ENCODE measurements at regions not wholly inside any gene's neighbourhood (a gene's known extent, or its start where the extent isn't known, plus 50 kb on each side); places are given as distances from the start of the nearest gene placed in this dataset.
"Not testable (repeated sequence)": the region's sequence is repeated elsewhere in the genome, so short reads cannot be mapped to it uniquely, and the experiment has no call there.

DNA sequence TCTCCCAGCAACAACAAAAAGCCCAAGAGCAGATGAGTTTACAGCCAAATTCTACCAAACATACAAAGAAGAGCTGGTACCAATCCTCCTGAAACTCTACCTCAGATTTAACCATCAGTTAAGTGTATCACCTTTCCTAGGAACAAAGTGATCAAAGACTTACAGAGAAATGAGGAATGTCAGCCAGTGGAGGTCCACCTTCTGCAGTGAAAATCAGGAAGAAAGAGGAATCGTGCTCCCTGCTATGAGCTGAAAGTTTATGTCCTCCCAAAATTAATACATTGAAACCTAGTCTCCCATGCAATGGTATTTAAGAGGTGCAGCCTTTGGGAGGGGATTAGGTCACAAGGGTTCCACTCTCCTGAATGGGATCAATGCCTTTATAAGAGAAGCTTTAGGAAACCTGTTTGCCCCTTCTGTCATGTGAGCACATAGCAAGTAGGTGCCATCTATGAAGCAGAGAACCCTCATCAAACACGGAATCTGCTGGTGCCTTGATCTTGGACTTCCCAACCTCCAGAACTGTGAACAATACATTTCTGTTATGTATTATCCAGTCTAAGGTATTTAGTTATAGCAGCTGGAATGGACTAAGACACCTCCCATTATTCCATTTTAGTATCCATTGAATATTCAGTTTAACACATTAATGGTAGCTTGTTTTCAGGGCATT, 139.0 kb upstream of the FZD8 start:
- H3K4me3 ChIP-seq = no peak overlapping the region
- no peaks in the 10 kb centered on the region for H3K9me3 ChIP-seq
- no peak overlapping the region for H3K27ac ChIP-seq
- ATAC-seq (ENCODE audit: low FRiP score in 2 of 2) = no peak
- no peaks in the 10 kb centered on the region for H3K27me3 ChIP-seq
- 72 to 82% methylated on average over 2 of the region's 2 CpGs for WGBS, 2 donors
- no peaks in the 10 kb centered on the region for H3K4me1 ChIP-seq
- TF ChIP-seq POLR2AphosphoS5 (IDR thresholded peaks at IDR 0.05) = no peak
- TF ChIP-seq, protein P1, sequence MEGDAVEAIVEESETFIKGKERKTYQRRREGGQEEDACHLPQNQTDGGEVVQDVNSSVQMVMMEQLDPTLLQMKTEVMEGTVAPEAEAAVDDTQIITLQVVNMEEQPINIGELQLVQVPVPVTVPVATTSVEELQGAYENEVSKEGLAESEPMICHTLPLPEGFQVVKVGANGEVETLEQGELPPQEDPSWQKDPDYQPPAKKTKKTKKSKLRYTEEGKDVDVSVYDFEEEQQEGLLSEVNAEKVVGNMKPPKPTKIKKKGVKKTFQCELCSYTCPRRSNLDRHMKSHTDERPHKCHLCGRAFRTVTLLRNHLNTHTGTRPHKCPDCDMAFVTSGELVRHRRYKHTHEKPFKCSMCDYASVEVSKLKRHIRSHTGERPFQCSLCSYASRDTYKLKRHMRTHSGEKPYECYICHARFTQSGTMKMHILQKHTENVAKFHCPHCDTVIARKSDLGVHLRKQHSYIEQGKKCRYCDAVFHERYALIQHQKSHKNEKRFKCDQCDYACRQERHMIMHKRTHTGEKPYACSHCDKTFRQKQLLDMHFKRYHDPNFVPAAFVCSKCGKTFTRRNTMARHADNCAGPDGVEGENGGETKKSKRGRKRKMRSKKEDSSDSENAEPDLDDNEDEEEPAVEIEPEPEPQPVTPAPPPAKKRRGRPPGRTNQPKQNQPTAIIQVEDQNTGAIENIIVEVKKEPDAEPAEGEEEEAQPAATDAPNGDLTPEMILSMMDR (IDR thresholded peaks at IDR 0.05) = no peak
- TF ChIP-seq EP300 (IDR thresholded peaks at IDR 0.05) = no peak
- no peak for DNase-seq
- no peaks in the 10 kb centered on the region for H3K36me3 ChIP-seq

DNA sequence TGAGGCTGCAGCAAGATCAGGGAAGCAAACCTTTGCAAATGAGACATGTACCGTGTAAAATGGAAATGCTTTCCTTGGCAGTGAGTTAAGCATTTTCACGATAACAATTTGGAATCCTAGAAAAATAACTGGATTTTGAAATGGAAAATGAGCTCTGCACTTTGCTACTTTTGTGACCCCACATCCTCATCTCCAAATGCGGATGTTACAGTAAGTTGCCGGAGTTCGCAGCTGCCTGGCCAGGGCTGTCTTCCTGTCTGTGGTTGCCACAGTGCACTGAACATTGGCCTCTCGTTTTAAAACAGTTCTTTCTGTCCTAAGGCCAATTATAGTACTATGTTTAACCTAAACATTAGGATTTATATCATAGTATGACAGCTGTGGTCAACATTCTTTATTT, 136.2 kb upstream of the FZD8 start:
- ATAC-seq (ENCODE audit: low FRiP score in 2 of 2) (no peak), DNase-seq (no peak)
- Histone ChIP-seq H3K4me1 (no peaks in the 10 kb centered on the region), H3K27me3 (no peaks in the 10 kb centered on the region), H3K4me3 (no peak overlapping the region), H3K9me3 (no peaks in the 10 kb centered on the region), H3K27ac (no peak overlapping the region), H3K36me3 (no peaks in the 10 kb centered on the region)
- TF ChIP-seq, protein P1 (IDR thresholded peaks at IDR 0.05) = no peak
- no peak for TF ChIP-seq POLR2AphosphoS5 (IDR thresholded peaks at IDR 0.05)
- TF ChIP-seq EP300 (IDR thresholded peaks at IDR 0.05) = no peak
- no peak for TF ChIP-seq POLR2A (IDR thresholded peaks at IDR 0.05)
- 50 to 75% methylated on average over 6 of the region's 6 CpGs for WGBS, 2 donors

DNA sequence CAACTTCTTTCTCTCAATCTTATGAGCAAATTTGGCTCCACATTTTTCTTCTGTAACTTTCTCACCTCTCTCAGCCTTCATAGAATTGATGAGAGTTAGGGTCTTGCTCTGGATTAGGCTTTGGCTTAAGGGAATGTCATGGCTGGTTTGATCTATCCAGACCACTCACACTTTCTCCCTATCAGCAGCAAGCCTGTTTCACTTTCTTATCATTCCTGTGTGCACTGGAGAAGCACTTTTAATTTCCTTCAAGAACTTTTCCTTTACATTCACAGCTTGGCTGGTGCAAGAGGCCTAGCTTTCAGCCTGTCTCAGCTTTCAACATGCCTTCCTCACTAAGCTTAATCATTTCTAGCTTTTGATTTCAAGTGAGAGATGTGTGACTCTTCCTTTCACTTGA, 134.5 kb upstream of the FZD8 start:
- not testable (repeated sequence) for H3K27me3 ChIP-seq; DNase-seq; H3K36me3 ChIP-seq; H3K27ac ChIP-seq; ATAC-seq (ENCODE audit: low FRiP score in 2 of 2); H3K4me1 ChIP-seq; H3K4me3 ChIP-seq; H3K9me3 ChIP-seq

DNA sequence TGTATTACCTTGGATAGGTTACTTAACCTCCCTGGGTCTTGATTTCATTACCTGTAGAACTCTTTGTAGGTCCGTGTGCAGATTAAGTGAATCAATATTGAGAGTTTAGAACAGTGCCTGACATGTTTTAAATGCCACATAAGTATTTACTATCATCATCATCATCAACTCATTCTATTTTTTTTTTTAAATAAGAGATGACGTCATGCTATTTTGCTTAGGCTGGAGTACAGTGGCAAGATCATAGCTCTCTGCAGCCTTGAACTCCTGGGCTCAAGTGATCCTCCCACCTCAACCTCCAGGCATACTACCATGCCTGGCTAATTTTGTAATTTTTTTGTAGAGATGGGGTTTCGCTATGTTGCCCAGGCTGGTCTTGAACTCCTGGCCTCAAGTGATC, 132.0 kb upstream of the FZD8 start:
- Histone ChIP-seq H3K9me3 (no peaks in the 10 kb centered on the region), H3K36me3 (no peaks in the 10 kb centered on the region), H3K27me3 (no peaks in the 10 kb centered on the region), H3K27ac (no peak overlapping the region), H3K4me3 (no peak overlapping the region), H3K4me1 (peaks cover 3 to 12% (median 6%) of the 10 kb centered on the region in 4 donors)
- DNase-seq = no peak
- TF ChIP-seq EP300 (IDR thresholded peaks at IDR 0.05) = no peak
- TF ChIP-seq POLR2AphosphoS5 (IDR thresholded peaks at IDR 0.05) = no peak
- no peak for TF ChIP-seq POLR2A (IDR thresholded peaks at IDR 0.05)
- TF ChIP-seq, protein P1 (IDR thresholded peaks at IDR 0.05) = no peak
- 87 to 93% methylated on average over 3 of the region's 3 CpGs for WGBS, 2 donors
- no peak for ATAC-seq (ENCODE audit: low FRiP score in 2 of 2)

DNA sequence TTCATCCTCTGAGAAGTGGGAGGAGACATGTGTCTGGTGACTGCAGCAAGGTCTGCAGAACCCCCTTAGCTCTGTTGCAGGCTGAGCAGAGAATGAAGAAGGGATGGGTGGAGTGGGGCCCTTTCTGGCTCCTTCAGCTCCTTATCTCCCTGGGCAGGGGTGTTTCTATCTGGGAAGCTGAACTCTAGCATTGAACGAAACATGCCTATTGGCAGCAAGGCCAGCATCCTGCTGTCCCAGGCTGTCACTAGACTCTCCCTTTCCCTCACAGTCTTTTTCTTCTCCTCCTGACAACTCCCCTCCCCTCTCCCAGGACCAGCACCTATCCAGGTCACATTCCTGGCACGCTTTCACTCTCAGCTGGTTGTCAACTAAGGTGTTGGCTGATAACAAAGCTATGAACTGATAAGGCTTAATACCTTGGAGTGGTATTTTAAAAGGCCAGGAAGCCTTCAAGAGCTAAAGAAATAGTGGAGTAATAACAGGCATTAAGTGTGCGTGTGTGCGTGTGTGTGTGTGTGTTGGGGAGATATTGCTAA, 128.8 kb upstream of the FZD8 start:
- peak in 1 of 2 donors; percentile 33 for DNase-seq
- no peak for TF ChIP-seq POLR2A (IDR thresholded peaks at IDR 0.05)
- TF ChIP-seq, protein P1 (IDR thresholded peaks at IDR 0.05) = no peak
- H3K36me3 ChIP-seq = no peaks in the 10 kb centered on the region
- peak; percentile 45 to 87 for ATAC-seq (ENCODE audit: low FRiP score in 2 of 2)
- WGBS, 2 donors = 63 to 64% methylated on average over 4 of the region's 4 CpGs
- H3K4me1 ChIP-seq = peaks cover 3 to 12% (median 6%) of the 10 kb centered on the region in 4 donors
- H3K9me3 ChIP-seq = no peaks in the 10 kb centered on the region
- H3K4me3 ChIP-seq = no peak overlapping the region
- no peaks in the 10 kb centered on the region for H3K27me3 ChIP-seq
- no peak overlapping the region for H3K27ac ChIP-seq

Data from upper lobe of left lung (tissue), 6 donors.